ENCODE measurements at regions not wholly inside any gene's neighbourhood (a gene's known extent, or its start where the extent isn't known, plus 50 kb on each side); places are given as distances from the start of the nearest gene placed in this dataset.

DNA sequence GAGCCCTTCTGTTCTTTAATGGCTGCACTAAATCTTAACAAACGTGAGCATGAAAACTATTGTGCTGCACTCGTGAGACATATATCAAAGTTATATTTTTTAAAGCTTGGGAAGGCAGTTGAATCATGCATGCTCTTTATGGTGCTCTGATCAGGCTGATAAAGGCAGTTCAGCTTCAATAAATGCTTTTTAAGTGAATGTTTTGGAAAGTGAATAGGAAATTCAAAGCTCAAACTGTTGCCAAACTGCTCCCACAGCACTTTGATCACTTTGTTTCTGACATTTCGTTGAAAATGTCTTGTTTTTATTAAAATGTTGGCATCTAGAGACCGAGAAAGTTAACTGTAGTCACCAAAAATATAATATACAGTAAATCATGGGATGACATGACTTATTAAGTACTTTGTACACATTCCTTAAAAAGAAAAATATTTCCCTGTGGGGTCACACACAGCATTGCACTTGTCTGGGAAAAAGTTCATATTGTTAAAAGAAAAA, 625.7 kb upstream of the PCDH9 start:
- POLR2A ChIA-PET, result no interaction called here
- in situ Hi-C loops (cut with MboI), result no loop called here
- intact Hi-C loops (cut with micrococcal nuclease), result no loop called here
- H3K27ac ChIP-seq (ENCODE audit: extremely low read depth, low read depth, low read length), result no peak overlapping the region
- no peak overlapping the region for H3K4me3 ChIP-seq
- H3K79me2 ChIP-seq (ENCODE audit: control insufficient read depth, insufficient read depth, low read length), result no peaks in the 10 kb centered on the region
- no peak overlapping the region for H3K4me2 ChIP-seq (ENCODE audit: insufficient read depth, low read length)
- DNase-seq (ENCODE audit: extremely low read depth in 1 of 4, low spot score in 3 of 4) (no peak), FAIRE-seq (no peak), ATAC-seq (no peak)
- no peaks in the 10 kb centered on the region for H4K20me1 ChIP-seq (replicated peaks; ENCODE audit: control insufficient read depth, insufficient read depth, low read length)
- no peaks in the 10 kb centered on the region for H3K4me1 ChIP-seq (replicated peaks in 1 of 2; ENCODE audit: control insufficient read depth in 2 of 2, insufficient read depth in 2 of 2, low read length in 2 of 2)
- no peak overlapping the region for H2AFZ ChIP-seq (ENCODE audit: low read depth, low read length)
- H3K36me3 ChIP-seq (ENCODE audit: control insufficient read depth, insufficient read depth, low read length), result no peaks in the 10 kb centered on the region
- H3K9me1 ChIP-seq (ENCODE audit: control insufficient read depth, insufficient read depth, low read length), result no peaks in the 10 kb centered on the region
- H3K9ac ChIP-seq (ENCODE audit: insufficient read depth in 1 of 2, low read depth in 2 of 2, low read length in 2 of 2), result no peak overlapping the region
- no peaks in the 10 kb centered on the region for H3K9me3 ChIP-seq (replicated peaks; ENCODE audit: control insufficient read depth, insufficient read depth, low read depth, low read length)
- WGBS (ENCODE audit: insufficient coverage, low coverage, missing lambda C conversion rate), result 2% methylated on average over 3 of the region's 4 CpGs
- TF ChIP-seq RBM39 (optimal IDR thresholded peaks at IDR 0.05; ENCODE audit: low read depth, low read length) (no peak), PHF21A (IDR thresholded peaks at IDR 0.05; ENCODE audit: borderline replicate concordance, low read depth) (no peak), CCNT2 (IDR thresholded peaks at IDR 0.05; ENCODE audit: borderline replicate concordance, extremely low read depth, insufficient read length, low read depth, low read length) (no peak), POLR2A (conservative IDR thresholded peaks at IDR 0.05) (no peak), CREM (IDR thresholded peaks at IDR 0.05; ENCODE audit: low read depth) (no peak), DACH1 (IDR thresholded peaks at IDR 0.05; ENCODE audit: partially characterized antibody) (no peak), CBFB (CRISPR knock-in tag; IDR thresholded peaks at IDR 0.05) (no peak)
- TF ChIP-seq, protein P1, sequence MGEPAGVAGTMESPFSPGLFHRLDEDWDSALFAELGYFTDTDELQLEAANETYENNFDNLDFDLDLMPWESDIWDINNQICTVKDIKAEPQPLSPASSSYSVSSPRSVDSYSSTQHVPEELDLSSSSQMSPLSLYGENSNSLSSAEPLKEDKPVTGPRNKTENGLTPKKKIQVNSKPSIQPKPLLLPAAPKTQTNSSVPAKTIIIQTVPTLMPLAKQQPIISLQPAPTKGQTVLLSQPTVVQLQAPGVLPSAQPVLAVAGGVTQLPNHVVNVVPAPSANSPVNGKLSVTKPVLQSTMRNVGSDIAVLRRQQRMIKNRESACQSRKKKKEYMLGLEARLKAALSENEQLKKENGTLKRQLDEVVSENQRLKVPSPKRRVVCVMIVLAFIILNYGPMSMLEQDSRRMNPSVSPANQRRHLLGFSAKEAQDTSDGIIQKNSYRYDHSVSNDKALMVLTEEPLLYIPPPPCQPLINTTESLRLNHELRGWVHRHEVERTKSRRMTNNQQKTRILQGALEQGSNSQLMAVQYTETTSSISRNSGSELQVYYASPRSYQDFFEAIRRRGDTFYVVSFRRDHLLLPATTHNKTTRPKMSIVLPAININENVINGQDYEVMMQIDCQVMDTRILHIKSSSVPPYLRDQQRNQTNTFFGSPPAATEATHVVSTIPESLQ (CRISPR knock-in tag; IDR thresholded peaks at IDR 0.05), result no peak
- TF ChIP-seq, protein P2, sequence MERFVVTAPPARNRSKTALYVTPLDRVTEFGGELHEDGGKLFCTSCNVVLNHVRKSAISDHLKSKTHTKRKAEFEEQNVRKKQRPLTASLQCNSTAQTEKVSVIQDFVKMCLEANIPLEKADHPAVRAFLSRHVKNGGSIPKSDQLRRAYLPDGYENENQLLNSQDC (CRISPR knock-in tag; IDR thresholded peaks at IDR 0.05), result no peak
- TF ChIP-seq, protein P3, sequence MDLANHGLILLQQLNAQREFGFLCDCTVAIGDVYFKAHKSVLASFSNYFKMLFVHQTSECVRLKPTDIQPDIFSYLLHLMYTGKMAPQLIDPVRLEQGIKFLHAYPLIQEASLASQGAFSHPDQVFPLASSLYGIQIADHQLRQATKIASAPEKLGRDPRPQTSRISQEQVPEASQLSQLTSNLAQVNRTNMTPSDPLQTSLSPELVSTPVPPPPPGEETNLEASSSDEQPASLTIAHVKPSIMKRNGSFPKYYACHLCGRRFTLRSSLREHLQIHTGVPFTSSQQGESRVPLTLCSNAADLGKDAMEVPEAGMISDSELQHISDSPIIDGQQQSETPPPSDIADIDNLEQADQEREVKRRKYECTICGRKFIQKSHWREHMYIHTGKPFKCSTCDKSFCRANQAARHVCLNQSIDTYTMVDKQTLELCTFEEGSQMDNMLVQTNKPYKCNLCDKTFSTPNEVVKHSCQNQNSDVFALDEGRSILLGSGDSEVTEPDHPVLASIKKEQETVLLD (IDR thresholded peaks at IDR 0.05), result no peak
- CTCF ChIA-PET (ENCODE audit: low intra/inter-chr PET ratio), result no interaction called here
- BruUV-seq (replicated peaks), result no TSS peak
- no peaks in the 10 kb centered on the region for H3K27me3 ChIP-seq (ENCODE audit: control insufficient read depth in 2 of 2, insufficient read depth in 2 of 2, low read length in 2 of 2)

All from K562 (cell line).